NCI-H1105 (cell line): ENCODE measurements at regions not wholly inside any gene's neighbourhood (a gene's known extent, or its start where the extent isn't known, plus 50 kb on each side); places are given as distances from the start of the nearest gene placed in this dataset.

Source experiments
- DNase-seq: peaks from one replicate; lab custom pipeline; 2025; lab: John Stamatoyannopoulos, UW

DNA sequence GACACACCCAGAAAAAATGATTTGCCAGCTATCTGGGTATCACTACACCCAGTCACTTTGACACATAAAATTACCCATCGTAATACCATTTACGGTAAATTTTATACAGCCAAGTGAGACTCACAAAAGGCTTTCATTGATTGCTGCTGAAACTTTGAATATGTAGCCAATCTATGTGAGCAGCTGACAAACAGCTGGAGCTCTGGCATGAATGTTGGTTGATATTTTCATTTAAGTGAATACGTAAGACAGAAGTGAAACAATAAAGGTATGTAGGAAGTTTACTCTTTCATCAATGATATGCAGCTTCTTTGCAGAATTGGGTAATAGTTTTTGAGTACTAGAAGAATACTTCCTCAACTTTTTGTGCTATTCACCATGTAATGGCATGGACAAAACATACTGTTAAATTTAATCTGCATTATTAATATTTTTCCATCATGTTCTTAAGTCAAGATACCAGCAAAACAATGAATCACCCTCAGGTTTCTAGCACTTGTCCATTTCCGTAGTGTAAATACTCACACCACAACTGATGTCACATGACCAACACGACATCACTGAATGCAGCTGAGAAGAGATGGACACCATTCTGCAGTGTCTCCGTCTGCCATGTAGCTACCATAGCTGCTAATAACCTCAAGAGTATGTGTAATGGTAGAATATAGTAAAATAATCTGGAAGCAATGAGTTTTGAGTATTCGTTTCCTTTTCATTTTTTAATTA is 205.9 kb upstream of the HES1 start:
- DNase-seq = no peak

GRCh38 chr3:193932136-193932535 is 203.8 kb upstream of the HES1 start:
- no peak for DNase-seq

- DNase-seq = no peak
Observed at GRCh38 chr3:193932576-193932975, 203.4 kb upstream of the HES1 start.

- DNase-seq = no peak
Observed at GRCh38 chr3:193933451-193933850, 202.5 kb upstream of the HES1 start.

DNA sequence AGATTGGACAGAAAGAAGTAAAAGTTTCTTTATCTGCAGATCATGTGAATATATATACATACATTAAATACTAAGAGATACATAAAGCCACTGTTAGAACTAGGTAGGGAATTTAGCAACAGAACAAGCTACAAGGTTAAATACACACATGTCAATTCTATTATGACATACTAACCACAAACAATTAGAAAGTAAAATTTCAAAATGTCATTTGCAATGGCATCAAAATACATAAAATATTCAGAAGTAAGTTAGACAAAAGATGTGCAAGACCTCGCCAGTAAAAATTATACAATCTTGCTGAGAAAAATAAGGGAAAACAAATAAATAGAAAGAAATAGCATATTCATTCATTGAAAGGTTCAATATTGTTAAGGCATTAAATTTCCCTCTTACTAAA is 200.0 kb upstream of the HES1 start:
- DNase-seq = no peak

GRCh38 chr3:193938613-193939012 is 197.3 kb upstream of the HES1 start:
- DNase-seq = peak; percentile 67

DNA sequence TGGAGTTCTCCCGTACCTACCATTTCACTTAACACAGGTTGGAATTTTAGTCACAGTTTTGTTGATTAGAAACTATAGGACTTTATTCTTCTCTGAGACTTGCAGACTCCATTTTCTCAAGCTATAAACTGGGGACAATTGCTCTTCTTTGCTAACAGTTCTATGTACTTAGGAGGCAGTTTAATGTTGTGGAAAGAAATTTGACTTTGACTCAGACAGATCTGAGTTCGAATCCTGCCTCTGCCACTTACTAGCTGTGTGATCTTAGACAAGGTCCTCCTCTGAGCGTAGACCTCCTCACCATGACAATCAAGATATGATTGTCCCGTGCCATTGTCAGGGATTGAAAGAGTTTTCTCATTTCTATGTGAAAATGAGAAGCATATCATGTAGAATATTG is 196.4 kb upstream of the HES1 start:
- DNase-seq = no peak

DNA sequence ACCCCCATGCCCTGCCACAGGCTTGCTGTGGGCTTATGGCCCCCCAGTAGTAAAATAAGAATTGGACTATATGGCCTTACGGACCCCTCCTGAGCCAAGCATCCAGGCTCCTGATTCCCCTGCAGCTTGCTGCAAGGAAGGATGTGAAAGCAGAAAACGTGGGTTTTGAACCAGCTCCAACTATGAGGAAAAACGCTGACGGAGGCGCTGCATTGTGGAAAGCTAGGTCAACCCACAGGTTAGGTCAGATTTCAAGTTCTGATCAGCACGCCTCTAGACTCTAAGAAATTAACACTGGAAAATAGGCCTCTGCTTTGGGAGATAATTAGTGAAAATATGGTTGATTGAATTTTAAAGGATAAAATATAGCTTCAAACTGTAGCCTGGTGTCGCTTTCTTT is 195.4 kb upstream of the HES1 start:
- no peak for DNase-seq

GRCh38 chr3:193941486-193941885 is 194.5 kb upstream of the HES1 start:
- DNase-seq = no peak

GRCh38 chr3:193942516-193943055 is 193.4 kb upstream of the HES1 start:
- no peak for DNase-seq

DNA sequence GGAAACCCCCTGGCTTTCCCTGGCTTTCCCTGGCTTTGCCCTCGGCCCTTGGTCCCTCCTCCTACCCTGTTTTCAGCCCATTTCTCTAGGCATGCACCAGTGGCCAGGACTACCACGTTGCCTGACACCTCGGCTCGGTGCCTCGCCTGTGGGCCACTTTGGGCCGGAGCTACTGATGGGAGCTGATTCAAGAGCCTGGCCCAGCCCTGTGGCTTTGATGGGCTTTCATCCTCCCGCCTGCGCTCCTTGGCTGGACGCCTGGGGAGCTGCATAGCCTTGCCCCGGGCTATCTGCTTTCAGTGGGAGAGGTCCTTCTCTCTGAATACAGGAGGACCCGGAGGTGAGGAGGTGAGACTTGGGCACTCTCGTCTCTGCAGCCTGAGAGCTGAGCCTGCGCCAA is 192.7 kb upstream of the HES1 start:
- no peak for DNase-seq

DNA sequence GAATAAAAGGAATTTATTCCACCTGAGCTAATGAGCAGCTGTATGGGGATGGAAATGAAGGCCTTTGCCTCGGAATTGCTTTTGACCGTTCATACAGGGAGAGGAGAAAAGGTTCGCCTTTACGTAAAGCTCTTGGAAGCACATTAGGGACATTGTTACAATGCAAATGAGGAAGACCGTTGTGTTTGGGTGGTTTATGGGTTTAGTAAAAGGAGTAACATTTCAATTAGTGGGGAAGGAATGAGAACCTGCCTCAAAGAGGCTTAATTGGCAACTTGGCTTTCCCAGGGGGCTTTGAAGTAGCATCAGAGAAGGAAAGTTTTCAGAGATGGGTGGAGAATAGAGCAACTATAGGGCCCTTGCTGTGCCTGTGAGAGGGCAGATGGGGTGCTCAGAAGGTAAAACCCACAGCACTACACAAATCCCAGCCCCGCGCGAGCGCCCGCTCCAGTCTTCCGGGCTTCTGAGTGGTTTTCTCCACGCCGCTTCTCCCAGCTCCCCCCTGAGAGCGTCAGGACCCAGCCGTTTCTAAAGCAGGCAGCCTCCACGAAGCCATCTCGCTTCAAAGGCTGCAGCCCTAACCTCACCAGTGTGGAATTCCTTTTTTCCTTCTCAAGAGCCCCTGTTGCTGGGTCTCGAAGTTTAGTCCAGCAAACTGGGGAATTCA is 192.0 kb upstream of the HES1 start:
- no peak for DNase-seq

DNA sequence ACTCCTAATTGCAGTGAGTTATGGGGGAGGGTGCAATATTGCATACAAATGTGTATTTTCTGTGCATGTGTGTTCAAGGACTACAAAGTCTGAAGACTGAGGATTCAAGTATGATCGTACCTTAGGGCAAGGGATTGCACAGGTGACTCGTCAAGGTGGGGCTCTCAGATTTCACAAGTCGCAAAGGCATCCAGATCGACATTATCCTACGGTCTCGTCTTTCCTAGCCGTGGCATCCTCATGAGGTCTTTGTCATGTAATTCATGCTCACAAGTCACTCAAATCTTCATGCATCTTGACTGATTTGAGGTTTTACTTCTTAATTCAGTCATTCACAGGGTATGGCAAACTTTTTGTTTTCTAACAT is 191.4 kb upstream of the HES1 start:
- DNase-seq = no peak

- no peak for DNase-seq
Observed at GRCh38 chr3:193945143-193945542, 190.8 kb upstream of the HES1 start.

GRCh38 chr3:193946945-193947344 is 189.0 kb upstream of the HES1 start:
- no peak for DNase-seq

DNA sequence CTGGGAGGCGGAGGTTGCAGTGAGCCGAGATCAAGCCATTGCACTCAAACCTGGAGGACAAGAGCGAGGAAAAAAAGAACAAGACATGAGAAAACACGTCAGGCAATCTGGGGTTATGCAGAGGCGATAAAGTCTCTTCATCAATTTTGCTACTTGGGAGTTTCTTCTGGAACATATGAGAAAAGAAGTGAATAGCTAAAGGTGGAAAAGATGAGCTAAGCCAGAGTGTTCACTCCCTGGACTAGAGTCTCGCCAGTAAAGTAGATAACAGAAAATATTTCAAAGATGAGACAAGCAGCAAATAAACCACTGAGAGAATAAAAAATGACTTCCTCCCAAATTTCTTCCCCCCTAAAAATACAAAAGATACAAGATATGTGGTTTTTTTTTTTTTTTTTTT is 188.4 kb upstream of the HES1 start:
- DNase-seq = no peak

- peak; percentile 16 for DNase-seq
Observed at GRCh38 chr3:193948459-193948858, 187.5 kb upstream of the HES1 start.

DNA sequence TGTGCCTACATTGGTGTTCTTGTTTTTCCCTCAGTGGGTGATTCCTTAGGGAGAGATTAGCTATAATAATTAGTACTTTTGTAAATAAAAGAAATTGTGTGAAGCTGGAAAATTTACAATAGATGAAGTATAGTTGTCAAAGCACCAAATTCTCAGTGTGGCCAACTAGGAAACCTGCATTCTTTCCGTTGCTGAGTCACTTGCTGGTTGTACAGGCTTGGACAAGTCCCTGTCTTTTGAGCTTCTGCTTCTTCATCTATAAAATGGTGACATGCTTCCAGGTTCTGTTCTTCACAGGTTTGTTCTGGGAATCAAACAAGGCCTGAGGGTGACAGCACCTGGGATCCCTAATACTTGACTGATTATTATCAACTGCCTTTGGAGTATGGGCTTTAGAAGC is 184.1 kb upstream of the HES1 start:
- no peak for DNase-seq

DNA sequence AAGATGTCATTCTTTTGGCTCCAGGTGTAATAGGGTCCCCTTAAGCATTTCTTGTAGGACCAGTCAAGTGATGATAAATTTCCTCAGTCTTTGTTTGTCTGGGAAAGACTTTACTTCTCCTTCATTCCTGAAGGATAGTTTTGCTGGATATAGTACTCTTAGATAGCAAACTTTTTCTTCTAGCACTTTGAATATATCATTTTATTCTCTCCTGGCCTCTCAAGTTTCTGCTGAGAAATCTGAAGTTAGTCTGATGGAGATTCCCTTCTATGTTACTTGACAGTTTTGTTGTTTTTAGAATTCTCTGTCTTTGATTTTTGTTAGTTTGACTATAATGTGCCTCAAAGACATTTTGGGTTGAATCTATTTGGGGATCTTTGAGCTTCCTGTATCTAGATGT is 181.2 kb upstream of the HES1 start:
- no peak for DNase-seq

GRCh38 chr3:193955719-193956118 is 180.2 kb upstream of the HES1 start:
- DNase-seq = no peak

GRCh38 chr3:193959861-193960260 is 176.1 kb upstream of the HES1 start:
- no peak for DNase-seq

DNA sequence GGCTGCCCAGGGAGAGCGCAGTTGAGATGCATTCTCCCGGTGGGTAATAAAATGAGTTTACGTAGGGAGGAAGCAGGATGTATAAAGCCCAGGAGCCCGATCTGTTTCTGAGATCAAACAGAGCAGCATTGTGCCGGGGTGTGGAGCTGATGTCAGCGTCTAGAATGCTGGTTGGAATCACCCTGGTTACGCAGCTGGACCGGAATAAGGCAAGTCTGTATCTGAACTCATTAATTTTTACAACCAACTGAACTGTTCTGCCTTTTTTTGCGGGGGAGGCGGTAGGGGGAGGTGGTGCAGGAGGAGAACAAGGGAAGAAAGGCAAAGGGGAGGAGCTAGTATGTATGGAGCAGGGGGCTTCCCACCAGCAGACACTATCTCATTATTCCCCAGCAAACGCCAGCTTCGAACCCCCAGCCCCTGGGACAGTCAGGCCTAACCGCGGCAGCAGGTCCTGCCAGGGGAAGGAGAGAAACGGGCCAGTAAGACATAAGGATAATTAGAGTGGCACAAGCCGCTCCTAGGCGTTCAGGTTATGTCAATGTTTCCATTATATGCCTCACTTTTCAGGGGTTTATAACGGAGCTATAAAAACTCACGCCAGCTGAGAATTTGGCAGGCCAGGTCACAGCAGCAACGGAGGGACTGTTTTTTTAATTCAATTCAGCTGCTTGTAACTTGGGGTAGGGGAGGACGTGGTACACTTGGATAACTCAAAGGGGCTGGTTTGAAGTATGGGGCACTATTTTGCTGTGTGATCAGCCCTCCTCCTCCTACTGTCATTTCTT is 175.3 kb upstream of the HES1 start:
- no peak for DNase-seq
